PC-3 (cell line): ENCODE measurements at regions not wholly inside any gene's neighbourhood (a gene's known extent, or its start where the extent isn't known, plus 50 kb on each side); places are given as distances from the start of the nearest gene placed in this dataset.

Source experiments
- EZH2 ChIP-seq: fragments of 300-600 bp; sonication (generic); IDR thresholded peaks from one replicate; pipeline ENCODE4 v1.6.1; 2017; ENCODE audit warnings: antibody characterized with exemption, mild to moderate bottlenecking, low read length; ENCODE audit not compliant: unreplicated experiment
- TF ChIP-seq, protein P1 (sequence below): fragments of 300-600 bp; sonication (generic); conservative IDR thresholded peaks from 2 replicates; pipeline ENCODE4 v1.5.1; 2017; ENCODE audit warnings: antibody characterized with exemption, low read depth, mild to moderate bottlenecking, low read length

DNA sequence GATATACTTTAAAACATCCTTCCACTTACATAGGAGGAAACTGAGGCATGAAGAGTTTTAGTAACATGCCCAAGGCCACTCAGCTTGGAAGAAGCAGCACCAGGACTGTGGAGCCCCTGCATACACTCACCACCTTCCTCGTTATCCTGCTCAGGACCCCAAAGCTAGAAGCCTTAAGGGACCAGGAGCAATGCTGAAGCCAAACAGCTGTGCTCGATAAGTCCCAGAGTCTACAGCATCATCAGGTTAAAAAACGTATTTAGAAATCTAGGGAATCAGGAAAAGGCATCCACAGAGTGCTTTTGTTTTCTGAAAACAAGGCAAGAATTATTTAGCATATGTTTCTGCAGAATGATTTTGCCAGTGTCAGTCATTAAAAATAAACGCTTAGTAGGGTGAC lies 301.7 kb upstream of the ESRRG start:
- TF ChIP-seq, protein P1, sequence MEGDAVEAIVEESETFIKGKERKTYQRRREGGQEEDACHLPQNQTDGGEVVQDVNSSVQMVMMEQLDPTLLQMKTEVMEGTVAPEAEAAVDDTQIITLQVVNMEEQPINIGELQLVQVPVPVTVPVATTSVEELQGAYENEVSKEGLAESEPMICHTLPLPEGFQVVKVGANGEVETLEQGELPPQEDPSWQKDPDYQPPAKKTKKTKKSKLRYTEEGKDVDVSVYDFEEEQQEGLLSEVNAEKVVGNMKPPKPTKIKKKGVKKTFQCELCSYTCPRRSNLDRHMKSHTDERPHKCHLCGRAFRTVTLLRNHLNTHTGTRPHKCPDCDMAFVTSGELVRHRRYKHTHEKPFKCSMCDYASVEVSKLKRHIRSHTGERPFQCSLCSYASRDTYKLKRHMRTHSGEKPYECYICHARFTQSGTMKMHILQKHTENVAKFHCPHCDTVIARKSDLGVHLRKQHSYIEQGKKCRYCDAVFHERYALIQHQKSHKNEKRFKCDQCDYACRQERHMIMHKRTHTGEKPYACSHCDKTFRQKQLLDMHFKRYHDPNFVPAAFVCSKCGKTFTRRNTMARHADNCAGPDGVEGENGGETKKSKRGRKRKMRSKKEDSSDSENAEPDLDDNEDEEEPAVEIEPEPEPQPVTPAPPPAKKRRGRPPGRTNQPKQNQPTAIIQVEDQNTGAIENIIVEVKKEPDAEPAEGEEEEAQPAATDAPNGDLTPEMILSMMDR = no peak
- TF ChIP-seq EZH2 = no peak
